ENCODE measurements at regions not wholly inside any gene's neighbourhood (a gene's known extent, or its start where the extent isn't known, plus 50 kb on each side); places are given as distances from the start of the nearest gene placed in this dataset.

DNA sequence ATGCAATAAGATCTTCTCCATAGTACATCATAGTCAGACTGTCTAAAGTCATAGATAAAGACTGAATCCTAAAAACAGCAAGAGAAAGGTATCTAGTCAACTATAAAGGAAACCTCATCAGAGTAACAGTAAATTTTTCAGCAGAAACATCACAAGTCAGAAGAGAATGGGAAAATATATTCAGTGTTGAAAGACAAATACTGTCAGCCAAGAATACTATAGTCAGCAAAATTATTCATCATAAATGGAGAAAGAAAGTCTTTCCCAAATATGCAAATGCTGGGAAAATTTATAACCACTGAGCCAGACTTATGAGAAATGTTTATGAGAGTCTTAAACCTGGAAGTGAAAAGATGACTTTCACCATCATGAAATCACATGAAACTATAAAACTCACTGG, 136.7 kb downstream of the KDR start:
- DNase-seq = no peak

DNA sequence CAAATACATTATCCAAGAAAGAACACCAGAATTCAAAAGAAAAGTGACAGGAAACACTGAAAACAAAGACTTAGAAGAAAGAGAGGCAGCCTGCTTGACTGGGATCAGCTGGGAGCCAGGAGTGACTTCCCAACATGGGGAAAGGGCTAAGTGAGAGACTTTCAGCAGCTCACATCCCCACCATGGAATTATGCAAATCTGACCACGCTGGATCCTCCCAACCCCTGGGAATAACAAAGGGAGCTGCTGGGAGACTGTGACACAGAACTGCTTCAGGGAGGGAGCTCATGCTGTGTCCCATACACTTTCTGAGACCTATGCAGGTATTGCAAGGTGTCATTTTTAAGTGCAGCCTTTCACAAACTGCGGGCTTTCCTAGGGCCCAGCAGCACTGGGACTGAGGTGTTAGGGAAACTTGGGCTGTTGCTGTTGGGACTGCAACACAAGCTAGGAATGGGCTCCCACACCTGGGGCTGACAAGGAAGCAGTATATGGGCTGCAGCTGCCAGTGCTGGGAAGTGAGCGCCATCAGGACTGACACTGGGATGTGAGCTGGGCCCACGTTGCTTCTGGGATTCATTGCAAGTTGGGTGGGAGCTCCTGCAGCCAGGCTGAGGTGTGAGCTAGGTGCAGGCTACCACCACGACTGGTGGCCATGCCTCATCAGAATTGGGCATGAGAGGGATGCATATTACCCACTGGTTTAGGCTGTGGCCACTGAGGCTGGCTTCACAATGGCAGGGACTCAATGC, 139.1 kb downstream of the KDR start:
- DNase-seq = no peak

DNA sequence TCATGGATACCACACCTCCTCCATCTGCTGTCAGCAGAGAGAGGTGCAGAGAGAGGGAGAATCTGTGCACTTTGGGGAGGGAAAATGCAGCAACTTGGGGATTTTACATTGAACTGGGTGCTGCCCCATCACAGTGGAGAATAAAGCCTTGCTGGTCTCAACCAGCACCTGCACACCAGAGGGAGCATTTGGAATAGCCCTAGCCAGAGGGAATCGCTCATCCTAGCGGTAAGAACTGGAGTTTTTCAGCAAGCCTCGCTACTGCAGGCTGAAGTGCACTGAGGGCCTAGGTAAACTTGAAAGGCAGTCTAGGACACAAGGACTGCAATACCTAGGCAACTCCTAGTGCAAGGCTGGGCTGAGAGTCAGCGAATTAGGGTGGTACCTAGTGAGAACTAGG, 148.7 kb downstream of the KDR start:
- DNase-seq = no peak

DNA sequence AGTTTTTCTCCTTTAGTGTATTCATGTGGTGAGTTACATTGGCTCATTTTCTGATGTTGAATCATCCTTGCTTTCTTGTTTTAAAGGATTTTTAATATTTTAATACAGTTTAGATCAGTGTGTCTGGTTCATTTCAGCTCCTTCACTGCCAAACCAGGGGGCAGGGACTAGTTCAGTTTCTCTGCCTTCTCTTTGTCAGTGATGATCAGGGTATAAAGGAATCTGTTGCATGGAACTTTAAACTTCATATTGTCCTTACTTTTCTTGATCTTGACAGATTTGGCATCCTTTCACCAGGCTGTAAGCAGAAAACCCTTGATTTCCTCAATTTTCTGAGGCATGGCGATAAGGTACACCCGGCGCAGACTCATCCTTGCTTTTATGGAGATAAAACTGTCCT, 149.4 kb downstream of the KDR start:
- DNase-seq = no peak

GRCh38 chr4:54973784-54974183, 151.6 kb downstream of the KDR start:
- no peak for DNase-seq

DNA sequence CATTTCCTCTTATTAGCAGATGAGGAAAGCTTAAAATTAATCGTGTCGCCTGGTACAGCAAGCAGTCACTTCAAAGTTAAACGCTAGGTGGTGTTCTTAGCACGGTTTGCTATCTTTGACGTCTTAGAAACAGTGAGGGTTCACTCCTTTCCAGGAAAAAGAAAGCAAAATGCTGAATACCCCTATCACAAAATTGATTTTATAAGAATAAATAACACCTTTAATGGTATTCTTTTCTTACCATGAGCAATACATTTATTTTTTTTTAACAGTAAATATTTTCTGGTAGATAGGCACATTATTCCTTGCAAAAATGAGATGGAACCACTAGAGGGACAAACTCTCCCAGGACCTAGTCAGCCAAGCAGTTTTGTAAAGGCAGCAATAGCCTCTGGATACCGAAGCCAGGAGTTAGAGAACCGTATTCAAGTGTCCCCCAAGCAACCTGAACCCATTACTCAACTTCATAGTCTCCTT, 153.9 kb downstream of the KDR start:
- peak; percentile 39 for DNase-seq

GRCh38 chr4:54967289-54967688, 158.1 kb downstream of the KDR start:
- no peak for DNase-seq

DNA sequence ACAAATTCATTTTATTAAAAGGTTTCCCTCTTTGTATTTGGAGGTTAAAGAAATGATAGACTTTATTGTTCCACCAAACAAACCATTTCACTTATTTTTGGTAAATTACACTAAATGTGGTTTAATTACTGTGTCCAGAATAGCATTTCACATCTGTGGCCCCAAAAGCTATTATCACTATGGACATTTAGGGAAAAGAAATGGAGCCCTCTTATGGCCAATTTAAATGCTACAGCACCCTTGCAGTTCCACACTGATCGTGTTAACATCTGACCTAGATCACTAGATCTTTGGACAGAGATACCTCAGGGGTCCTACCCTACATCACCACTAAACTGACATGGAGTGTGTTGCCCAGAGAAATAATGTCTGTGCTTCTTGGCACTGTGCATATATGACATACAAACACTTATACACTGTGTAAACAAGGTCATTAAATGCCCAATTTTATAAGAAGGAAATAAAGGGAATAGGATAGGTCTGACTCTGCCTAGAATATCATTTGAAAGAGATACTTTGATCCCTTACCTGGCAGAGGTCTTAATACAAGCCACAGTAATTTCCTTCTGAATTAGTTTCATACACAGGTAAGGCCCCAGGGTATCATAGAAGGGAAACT, 163.9 kb downstream of the KDR start:
- peak; percentile 50 for DNase-seq

- DNase-seq = no peak
Observed at GRCh38 chr4:54959651-54960116, 165.7 kb downstream of the KDR start.

DNA sequence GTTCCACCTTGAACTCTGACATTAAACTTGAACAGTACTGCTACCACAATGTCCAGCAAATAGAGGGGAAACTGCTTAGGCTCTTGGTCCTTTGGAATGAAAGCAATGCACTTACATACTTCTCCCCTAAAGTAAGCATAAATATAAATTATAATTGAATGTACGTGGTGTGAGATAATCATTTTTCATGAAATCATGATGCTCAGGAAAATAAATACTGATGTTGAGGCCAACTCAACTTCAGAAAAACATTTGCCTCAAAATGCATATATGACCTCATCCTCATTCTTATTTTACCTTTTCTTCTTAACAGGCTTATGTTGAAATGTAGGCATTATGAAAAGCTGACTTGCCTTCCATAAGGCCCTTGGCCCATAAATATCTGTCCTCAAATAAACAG, 166.3 kb downstream of the KDR start:
- DNase-seq = no peak

- no peak for DNase-seq
Observed at GRCh38 chr4:54958236-54958635, 167.2 kb downstream of the KDR start.

DNA sequence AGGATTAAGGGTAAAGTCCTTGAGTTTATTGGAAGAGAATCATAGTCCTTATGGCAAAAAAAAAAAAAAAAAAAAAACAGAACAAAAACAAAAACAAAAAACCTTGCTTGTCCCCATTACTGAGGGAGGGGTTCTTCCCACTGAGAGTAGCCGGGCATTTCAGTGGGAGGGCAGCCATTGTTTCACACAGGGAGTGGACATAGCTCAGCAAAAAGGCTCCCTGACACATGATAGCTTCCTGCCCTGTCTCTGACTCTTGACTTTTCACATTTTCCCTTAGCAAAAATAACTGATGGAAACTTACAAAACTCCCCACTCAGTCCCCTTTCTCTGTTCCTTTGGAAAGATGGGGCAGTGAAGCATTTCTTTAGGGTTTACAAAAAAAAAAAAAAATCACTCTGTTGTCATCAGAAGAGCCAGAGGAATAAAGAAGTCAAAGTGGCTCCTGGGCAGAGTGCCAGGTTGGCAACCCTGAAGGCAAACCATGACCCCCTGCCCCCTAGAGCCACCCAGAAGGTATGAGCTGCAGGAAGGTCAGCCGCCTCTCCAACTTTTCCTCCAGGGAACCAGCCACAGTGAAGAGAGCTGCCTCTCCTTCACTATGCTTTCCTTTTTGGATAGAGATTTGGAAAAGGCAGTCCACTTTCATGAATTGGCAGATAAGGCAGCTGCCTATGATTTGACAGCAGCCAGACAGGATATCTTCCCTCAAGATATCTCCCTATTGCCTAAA, 170.6 kb downstream of the KDR start:
- peak; percentile 26 for DNase-seq

DNA sequence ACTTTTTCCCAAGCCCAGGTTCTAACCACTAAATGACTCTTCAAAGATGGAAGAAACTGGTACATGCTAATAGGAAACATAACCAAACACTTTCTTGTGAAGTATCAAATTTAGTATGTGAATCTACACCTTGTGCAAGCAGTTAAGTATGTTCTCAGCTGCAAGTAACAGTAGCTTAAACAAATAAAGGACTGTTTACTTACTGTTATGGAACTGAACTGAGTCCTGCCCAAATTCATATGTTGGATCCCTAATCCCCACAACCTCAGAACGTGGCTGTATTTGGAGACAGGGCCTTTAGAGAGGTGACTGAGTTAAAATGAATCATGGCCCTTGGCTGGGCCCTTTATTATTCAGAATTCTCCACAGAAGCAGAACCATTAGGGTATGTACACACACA, 178.7 kb downstream of the KDR start:
- DNase-seq = no peak

DNA sequence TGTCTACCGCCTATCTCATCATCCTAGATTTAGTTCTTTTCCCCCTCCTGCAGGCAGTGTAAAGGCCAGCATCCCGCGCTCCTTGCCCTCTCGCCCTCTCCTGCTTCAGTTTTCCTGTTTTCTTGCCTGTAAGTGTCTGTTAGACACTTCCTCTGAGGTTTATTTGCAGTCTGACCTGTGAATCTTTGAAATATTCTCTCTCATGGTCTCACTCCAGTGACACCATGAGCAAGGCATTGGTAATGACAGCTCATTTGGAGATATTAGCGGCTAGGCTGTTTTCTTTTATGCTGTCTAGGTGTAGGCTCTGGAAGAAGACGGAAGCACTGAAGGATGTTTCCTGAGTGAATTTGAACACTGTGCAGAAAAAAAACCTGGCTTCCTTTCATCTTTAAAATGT, 179.6 kb downstream of the KDR start:
- no peak for DNase-seq

DNA sequence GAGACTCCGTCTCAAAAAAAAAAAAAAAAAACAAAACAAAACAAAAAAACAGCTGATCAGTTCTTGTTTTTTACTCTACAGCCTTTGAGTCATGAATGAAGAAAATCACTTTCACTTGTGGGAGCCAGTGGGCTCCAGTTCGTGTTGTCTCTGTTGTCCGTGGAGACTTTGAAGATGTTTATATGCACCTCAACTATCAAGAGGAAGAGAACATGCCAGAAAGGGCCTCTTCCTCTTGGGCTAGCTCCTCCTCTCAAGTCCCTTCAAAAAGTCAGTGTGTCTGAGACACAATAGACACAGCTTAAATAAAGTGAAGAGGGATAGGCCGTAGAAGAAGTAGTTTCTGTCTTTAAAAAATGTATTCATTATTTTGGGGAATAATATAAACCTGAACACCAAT, 182.7 kb downstream of the KDR start:
- no peak for DNase-seq

DNA sequence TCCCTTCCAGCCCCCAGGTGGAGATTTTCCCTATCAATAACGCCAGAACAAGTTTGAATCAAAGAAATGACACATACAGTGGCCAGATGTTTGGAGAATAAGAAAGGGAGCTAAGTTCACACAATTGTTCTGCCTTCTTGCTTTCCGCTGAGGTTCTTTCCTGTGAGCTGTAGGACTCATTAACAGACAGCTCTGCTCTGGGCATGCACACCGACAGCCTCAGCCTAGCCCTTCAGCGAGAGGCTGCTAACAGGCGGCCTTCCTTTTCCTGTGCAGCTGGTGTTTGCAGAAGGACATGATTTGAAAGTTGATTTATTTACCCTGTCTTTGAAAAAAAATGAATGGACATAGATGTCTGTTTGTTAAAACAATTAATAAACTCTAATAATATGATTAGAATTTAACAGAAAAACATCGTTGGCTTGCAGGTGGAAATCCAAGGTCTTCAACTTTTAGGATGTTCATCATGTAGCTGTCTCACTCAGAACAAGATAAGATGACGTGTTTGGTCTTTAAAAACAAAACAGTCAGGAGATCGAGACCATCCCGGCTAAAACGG, 183.3 kb downstream of the KDR start:
- peak; percentile 51 for DNase-seq

DNA sequence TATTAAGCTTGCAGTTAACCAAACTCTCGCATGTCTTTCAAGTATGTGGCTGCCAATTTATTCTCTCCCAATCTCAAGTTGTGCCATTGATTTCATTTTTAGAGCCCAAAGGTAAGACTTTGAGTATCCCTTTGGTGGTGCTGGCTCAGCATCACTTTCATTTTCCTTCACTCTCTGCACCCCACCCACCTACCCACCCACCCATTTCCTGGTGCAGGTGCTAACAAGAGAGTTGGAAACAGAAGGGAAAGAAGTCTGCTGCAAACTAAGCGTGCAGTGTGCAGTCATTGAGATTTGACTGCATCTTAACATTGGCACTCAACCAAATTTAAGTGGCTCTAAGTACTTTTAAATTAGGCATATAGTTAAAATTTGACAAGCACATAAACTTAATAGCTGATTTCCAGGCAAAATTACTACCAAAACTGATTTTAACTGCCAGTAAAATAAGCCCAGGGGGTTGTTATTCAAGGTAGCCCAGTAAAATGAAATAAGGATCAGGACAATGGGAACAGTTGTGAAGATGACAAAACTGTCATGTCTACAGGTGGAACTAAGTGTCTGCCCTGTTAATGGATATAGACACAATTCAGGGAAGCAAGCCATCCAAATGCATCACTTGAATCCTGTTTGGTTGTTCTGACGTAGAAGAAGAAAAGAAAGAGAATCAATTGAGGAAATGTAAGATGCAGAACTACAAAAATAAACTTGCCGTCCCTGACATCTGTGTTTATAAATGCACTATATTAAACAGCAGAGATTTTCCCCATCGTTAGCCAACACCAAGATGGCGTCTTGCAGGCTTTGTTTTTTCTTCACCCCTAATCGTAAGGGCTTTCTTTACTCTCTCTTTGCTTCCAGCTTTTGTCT, 184.2 kb downstream of the KDR start:
- peak; percentile 79 for DNase-seq

- DNase-seq = no peak
Observed at GRCh38 chr4:54937501-54937900, 187.9 kb downstream of the KDR start.

GRCh38 chr4:54933579-54933978, 191.8 kb downstream of the KDR start:
- no peak for DNase-seq

- no peak for DNase-seq
Observed at GRCh38 chr4:54930226-54930625, 195.2 kb downstream of the KDR start.

DNA sequence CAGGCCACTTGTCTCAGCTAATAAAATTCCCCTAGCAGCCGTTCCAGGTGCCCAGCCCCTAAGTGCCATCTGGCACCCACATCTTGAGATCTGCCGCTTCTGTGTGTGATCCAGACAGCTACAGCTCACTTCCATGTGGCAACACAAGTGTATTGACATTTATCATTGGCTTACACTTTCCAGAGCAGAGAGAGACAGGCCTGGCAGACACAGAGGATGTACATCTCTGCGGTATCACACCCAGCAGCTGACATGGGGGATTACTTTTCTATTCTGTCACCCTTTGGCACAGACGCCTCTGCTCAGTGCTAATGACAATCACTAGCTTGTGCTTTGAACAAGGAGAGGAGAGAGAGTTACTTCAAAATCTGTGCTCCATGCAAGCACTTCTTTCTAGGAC, 195.9 kb downstream of the KDR start:
- DNase-seq = peak; percentile 13

GRCh38 chr4:54924891-54925290, 200.5 kb downstream of the KDR start:
- DNase-seq = no peak

- no peak for DNase-seq
Observed at GRCh38 chr4:54915276-54915675, 210.1 kb downstream of the KDR start.

Measured in NCI-H1105 treated with DMSO at 0.1 percent for 48 hours (cell line).